ENCODE measurements at regions not wholly inside any gene's neighbourhood (a gene's known extent, or its start where the extent isn't known, plus 50 kb on each side); places are given as distances from the start of the nearest gene placed in this dataset.

DNA sequence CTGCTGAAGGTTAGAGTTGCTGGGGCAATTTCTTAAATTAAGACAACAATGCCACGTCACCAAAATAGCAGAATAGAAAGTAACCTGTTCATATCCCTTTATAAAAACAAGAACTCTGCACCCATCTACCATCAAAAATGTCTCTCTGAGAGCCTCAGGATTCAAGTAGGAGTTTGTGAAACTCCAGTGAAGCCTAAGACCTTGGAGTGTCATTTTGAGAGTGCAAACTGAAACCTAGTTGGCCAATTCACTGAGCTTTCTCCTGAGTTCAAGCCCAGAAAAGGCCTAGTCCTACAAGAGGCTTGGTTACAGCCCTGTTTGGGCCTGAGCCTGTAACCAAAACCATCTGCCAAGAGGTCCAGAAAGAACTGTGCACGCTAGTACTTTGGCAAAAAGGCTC is 335.1 kb downstream of the EFHB start:
- Mint-ChIP-seq H3K36me3 (ENCODE audit: low read depth, unreplicated experiment) (no peaks in the 10 kb centered on the region), H3K27me3 (ENCODE audit: low read depth, unreplicated experiment) (no peaks in the 10 kb centered on the region), H3K9me3 (ENCODE audit: unreplicated experiment) (no peaks in the 10 kb centered on the region), H3K4me1 (ENCODE audit: low read depth, unreplicated experiment) (no peaks in the 10 kb centered on the region), H3K4me3 (ENCODE audit: unreplicated experiment) (no peak overlapping the region), H3K27ac (ENCODE audit: unreplicated experiment) (no peak overlapping the region)
- Histone ChIP-seq H3K9ac (ENCODE audit: low read length) (no peak overlapping the region), H3K79me2 (ENCODE audit: insufficient read depth, low read length) (no peaks in the 10 kb centered on the region), H3K4me1 (ENCODE audit: insufficient read depth, low read length) (no peaks in the 10 kb centered on the region), H3K4me2 (ENCODE audit: low read length) (no peak overlapping the region), H3K27ac (ENCODE audit: low read depth, low read length) (no peak overlapping the region), H3K36me3 (ENCODE audit: insufficient read depth, low read length) (no peaks in the 10 kb centered on the region), H3K9me3 (ENCODE audit: insufficient read depth, low read depth, low read length) (no peaks in the 10 kb centered on the region), H3K27me3 (ENCODE audit: insufficient read depth, low read length) (no peaks in the 10 kb centered on the region), H3K4me3 (ENCODE audit: insufficient read depth, low read depth, low read length) (no peak overlapping the region), H4K20me1 (ENCODE audit: insufficient read depth, low read length) (no peaks in the 10 kb centered on the region), H2AFZ (ENCODE audit: low read depth, low read length) (no peak overlapping the region)
- TF ChIP-seq, protein P1, sequence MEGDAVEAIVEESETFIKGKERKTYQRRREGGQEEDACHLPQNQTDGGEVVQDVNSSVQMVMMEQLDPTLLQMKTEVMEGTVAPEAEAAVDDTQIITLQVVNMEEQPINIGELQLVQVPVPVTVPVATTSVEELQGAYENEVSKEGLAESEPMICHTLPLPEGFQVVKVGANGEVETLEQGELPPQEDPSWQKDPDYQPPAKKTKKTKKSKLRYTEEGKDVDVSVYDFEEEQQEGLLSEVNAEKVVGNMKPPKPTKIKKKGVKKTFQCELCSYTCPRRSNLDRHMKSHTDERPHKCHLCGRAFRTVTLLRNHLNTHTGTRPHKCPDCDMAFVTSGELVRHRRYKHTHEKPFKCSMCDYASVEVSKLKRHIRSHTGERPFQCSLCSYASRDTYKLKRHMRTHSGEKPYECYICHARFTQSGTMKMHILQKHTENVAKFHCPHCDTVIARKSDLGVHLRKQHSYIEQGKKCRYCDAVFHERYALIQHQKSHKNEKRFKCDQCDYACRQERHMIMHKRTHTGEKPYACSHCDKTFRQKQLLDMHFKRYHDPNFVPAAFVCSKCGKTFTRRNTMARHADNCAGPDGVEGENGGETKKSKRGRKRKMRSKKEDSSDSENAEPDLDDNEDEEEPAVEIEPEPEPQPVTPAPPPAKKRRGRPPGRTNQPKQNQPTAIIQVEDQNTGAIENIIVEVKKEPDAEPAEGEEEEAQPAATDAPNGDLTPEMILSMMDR (IDR thresholded peaks at IDR 0.05; ENCODE audit: insufficient read depth, low read depth, low read length) = no peak
- no peak for TF ChIP-seq EZH2 (IDR thresholded peaks at IDR 0.05; ENCODE audit: insufficient read depth, low read length)
- DNase-seq (ENCODE audit: low read depth) (no peak), FAIRE-seq (no peak)

DNA sequence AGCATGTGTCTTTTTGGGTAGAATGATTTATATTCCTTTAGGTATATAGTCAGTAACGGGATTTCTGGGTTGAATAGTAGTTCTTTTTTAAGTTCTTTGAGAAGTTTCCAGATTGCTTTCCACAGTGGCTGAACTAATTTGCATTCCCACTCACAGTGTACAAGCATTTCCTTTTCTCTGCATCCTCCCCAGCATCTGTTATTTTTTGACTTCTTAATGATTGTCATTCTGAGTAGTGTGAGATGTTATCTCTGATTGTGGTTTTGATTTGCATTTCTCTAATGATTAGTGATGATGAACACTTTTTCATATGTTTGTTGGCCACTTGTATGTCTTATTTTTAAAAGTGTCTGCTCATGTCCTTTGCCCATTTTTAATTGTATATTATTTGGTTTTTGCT is 337.6 kb downstream of the EFHB start:
- H3K4me1 ChIP-seq (ENCODE audit: insufficient read depth, low read length) = no peaks in the 10 kb centered on the region
- FAIRE-seq = no peak
- no peak for TF ChIP-seq EZH2 (IDR thresholded peaks at IDR 0.05; ENCODE audit: insufficient read depth, low read length)
- TF ChIP-seq, protein P1 (IDR thresholded peaks at IDR 0.05; ENCODE audit: insufficient read depth, low read depth, low read length) = no peak
- DNase-seq (ENCODE audit: low read depth) = no peak
- no peaks in the 10 kb centered on the region for H3K27me3 ChIP-seq (ENCODE audit: insufficient read depth, low read length)
- no peaks in the 10 kb centered on the region for H3K36me3 ChIP-seq (ENCODE audit: insufficient read depth, low read length)
- no peaks in the 10 kb centered on the region for H3K79me2 ChIP-seq (ENCODE audit: insufficient read depth, low read length)
- no peaks in the 10 kb centered on the region for H3K9me3 ChIP-seq (ENCODE audit: insufficient read depth, low read depth, low read length)
- no peaks in the 10 kb centered on the region for H3K4me1 Mint-ChIP-seq (ENCODE audit: low read depth, unreplicated experiment)
- no peak overlapping the region for H3K27ac ChIP-seq (ENCODE audit: low read depth, low read length)
- H2AFZ ChIP-seq (ENCODE audit: low read depth, low read length) = no peak overlapping the region
- no peaks in the 10 kb centered on the region for H3K9me3 Mint-ChIP-seq (ENCODE audit: unreplicated experiment)
- no peaks in the 10 kb centered on the region for H3K36me3 Mint-ChIP-seq (ENCODE audit: low read depth, unreplicated experiment)
- H3K27ac Mint-ChIP-seq (ENCODE audit: unreplicated experiment) = no peak overlapping the region
- no peak overlapping the region for H3K4me2 ChIP-seq (ENCODE audit: low read length)
- H3K27me3 Mint-ChIP-seq (ENCODE audit: low read depth, unreplicated experiment) = no peaks in the 10 kb centered on the region
- no peaks in the 10 kb centered on the region for H4K20me1 ChIP-seq (ENCODE audit: insufficient read depth, low read length)
- no peak overlapping the region for H3K4me3 ChIP-seq (ENCODE audit: insufficient read depth, low read depth, low read length)
- H3K9ac ChIP-seq (ENCODE audit: low read length) = no peak overlapping the region
- no peak overlapping the region for H3K4me3 Mint-ChIP-seq (ENCODE audit: unreplicated experiment)

DNA sequence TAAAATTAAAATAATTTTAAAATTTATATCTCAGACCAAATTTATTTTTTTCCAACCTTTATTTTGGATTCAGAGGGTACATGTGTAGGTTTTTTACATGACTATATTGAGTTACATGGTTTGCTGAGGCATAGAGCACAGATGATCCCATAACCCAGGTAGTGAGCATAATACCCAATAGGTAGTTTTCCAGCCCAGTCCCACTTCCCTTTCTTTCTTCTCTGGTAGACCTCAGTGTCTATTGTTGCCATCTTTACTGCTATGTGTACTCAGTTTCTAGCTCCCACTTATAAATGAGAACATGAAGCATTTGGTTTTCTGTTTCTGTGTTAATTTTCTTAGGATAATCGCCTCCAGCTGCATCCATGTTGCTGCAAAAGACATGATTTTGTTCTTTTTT is 338.1 kb downstream of the EFHB start:
- FAIRE-seq = no peak
- TF ChIP-seq EZH2 (IDR thresholded peaks at IDR 0.05; ENCODE audit: insufficient read depth, low read length) = no peak
- TF ChIP-seq, protein P1 (IDR thresholded peaks at IDR 0.05; ENCODE audit: insufficient read depth, low read depth, low read length) = no peak
- H3K27me3 Mint-ChIP-seq (ENCODE audit: low read depth, unreplicated experiment) = no peaks in the 10 kb centered on the region

More for the DNA sequence above, 338.1 kb downstream of the EFHB start:
- no peak for DNase-seq (ENCODE audit: low read depth)
- H3K9me3 ChIP-seq (ENCODE audit: insufficient read depth, low read depth, low read length) = no peaks in the 10 kb centered on the region
- H3K9me3 Mint-ChIP-seq (ENCODE audit: unreplicated experiment) = no peaks in the 10 kb centered on the region
- no peaks in the 10 kb centered on the region for H3K27me3 ChIP-seq (ENCODE audit: insufficient read depth, low read length)
- no peak overlapping the region for H3K4me3 ChIP-seq (ENCODE audit: insufficient read depth, low read depth, low read length)
- H3K36me3 Mint-ChIP-seq (ENCODE audit: low read depth, unreplicated experiment) = no peaks in the 10 kb centered on the region
- H2AFZ ChIP-seq (ENCODE audit: low read depth, low read length) = no peak overlapping the region
- H3K4me1 Mint-ChIP-seq (ENCODE audit: low read depth, unreplicated experiment) = no peaks in the 10 kb centered on the region
- no peak overlapping the region for H3K27ac ChIP-seq (ENCODE audit: low read depth, low read length)
- H3K9ac ChIP-seq (ENCODE audit: low read length) = no peak overlapping the region
- no peak overlapping the region for H3K4me3 Mint-ChIP-seq (ENCODE audit: unreplicated experiment)
- no peaks in the 10 kb centered on the region for H3K79me2 ChIP-seq (ENCODE audit: insufficient read depth, low read length)
- no peak overlapping the region for H3K27ac Mint-ChIP-seq (ENCODE audit: unreplicated experiment)
- H3K36me3 ChIP-seq (ENCODE audit: insufficient read depth, low read length) = no peaks in the 10 kb centered on the region
- H4K20me1 ChIP-seq (ENCODE audit: insufficient read depth, low read length) = no peaks in the 10 kb centered on the region
- H3K4me2 ChIP-seq (ENCODE audit: low read length) = no peak overlapping the region
- H3K4me1 ChIP-seq (ENCODE audit: insufficient read depth, low read length) = no peaks in the 10 kb centered on the region
